ENCODE measurements at regions not wholly inside any gene's neighbourhood (a gene's known extent, or its start where the extent isn't known, plus 50 kb on each side); places are given as distances from the start of the nearest gene placed in this dataset.
"Not testable (repeated sequence)": the region's sequence is repeated elsewhere in the genome, so short reads cannot be mapped to it uniquely, and the experiment has no call there.

DNA sequence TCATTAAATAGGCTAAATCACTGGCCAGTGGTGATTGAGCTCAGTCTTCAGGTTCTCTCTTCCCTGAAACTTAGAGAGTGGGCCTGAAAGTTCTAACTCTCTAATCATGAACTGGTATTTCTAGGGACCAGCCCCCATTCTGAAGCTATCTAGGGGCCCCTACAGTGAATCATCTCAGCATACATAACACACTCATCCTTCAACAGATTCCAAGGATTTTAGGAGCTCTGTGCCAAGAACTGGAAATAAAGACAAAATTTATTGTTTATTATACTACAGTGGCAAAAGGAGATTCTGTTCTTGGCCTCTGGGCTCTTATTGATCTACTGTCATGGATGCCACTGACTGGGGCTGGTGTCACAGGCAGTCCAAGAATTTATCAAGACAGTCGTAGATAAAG, 263.8 kb upstream of the IGFBP7 start:
- DNase-seq, result no peak

DNA sequence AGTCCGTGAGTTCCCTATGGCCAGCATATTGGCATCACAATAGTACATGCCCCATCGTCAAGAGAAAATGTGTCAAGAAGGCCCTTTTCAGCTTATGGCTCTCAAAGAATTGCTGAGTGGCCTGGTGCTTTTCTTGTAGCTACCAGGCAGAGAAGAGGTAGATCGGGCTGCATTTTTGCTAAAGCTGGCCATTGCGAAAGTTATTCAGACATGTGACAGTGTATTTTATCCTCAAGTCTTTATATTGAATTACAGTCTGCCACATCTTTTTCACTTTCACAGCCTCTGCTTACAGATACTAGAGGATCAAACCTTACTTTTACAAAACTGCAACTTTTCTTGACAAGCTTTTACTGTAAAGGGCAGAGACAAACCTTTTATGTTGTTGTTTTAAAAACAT, 261.5 kb upstream of the IGFBP7 start:
- no peak for DNase-seq

DNA sequence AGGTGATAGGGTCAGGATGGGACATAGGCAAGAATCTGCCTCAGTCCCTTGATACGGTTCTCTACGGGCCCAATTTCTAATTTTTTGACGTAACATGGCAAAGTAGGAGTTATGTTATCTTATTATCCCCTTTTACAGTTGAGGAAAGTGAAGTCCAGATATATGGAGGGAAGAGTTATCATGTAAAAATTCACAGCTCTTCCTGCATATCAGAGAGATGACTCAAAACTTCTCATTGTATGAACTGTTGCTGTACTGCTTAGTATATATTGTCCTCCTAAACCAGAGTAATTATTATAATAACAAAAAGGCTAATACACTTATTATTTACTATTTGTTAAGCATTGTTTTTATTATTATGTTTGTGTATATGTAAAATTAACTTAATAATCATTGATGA, 260.5 kb upstream of the IGFBP7 start:
- no peak for DNase-seq

DNA sequence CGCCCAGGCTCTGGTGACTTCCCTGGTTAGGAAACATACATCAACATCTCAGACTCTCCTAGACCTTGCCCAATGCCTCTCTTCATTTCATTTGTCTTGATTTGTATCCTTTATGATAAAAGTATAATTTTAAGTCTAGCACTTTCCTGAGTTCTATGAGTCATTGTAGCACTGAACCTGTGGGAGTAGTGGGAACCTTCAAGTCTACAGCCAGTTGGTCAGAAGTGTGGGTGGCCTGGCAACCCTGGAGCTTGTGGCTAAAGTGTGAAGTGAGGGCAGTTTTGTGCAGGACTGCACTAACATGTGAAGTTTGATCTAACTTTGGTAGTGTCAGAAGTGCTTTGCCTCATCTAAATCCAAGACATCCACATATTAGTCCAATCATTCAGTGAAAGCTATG, 259.3 kb upstream of the IGFBP7 start:
- no peak for DNase-seq

DNA sequence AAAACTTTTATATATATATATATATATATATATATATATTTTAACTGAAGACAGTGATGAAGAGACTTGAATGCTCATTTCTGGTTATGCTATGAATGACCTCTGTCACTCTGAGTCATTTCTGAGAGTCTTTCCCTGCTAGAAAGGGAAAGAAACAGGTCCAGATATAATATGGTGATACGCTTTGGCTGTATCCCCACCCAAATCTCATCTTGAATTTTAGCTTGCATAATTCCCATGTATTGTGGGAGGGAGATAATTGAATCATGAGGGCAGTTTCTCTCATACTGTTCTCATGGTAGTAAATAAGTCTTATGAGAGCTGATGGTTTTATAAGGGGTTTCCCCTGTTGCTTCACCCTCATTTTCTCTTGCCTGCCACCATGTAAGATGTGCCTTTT, 254.1 kb upstream of the IGFBP7 start:
- no peak for DNase-seq

DNA sequence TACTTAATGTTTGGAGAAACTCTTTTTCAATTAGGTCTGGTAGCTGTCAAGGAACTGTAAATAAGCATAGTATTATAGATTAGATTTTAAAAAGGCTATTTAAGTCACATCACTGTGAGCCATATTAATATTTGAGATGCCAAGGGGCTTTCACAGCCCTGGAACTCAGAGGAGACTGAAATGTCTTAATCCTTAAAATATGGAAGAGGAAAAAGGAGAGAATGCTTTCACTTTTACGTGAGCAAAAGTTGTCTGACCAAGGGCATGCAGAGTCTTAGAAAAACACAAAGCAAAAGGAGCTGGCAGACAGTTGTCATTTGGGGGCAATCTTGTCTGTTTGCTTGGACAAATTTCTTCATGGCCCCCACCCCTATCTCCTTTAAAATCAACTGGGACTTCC, 253.2 kb upstream of the IGFBP7 start:
- DNase-seq, result no peak

DNA sequence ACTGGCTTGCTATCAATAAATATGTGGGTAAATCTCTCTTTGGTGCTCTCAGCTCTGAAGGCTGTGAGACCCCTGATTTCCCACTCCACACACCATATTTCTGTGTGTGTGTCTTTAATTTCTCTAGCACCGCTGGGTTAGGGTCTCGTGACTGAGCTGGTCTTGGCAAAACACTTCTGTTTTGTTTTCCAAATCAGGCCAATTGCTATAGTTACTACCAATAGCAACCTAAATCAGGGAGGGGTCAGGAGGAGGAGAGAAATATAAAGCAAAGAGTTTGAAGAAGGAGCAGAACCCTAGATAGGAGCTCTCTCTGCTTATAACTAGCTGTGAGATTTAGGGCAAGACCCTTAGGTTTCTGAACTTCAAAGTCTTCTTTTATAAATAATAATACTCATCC, 250.5 kb upstream of the IGFBP7 start:
- DNase-seq, result no peak

DNA sequence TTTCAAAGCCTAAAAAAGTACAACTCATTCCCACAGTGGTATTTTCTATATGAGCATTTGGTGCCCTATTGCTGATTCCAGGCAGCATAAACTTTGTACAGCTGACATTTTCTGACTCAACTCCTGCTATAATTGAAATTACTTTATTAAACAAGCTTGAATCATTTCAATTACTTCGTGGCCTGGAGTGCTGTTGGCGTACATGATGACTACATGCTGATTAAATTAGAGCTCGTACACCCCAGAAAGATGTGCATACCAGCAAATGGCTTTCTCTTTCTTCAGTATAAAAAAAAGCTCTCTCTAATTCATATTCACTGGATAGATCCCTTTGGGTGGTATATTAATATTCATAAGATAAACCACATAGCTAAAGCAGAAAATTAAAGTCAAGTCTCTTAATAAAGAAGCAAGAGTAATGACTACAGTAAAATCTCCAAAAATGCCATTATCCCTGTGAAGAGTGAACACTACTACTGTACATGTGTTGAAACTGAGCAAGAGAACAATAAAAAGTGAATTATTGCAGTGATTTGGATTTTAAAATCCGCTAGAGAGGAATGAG, 245.0 kb upstream of the IGFBP7 start:
- DNase-seq, result no peak

DNA sequence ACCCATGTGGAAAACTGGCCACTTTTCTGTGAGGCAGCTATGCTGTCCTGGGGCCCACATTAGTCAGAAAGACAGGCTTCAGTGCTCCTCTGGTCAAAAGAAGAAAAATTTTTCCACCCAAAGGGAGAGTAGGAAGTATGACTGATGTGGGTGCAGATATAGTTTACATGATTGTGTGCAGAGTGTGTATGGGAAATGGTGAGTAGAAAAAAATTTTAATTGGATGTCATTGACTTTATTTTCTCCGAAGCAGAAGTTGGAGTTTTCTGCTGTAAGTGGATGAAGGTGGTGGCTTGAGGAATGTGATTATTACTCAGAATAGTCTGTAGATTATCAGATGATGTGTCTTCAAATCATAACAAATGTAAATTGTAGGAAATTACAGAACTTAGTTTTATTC, 241.5 kb upstream of the IGFBP7 start:
- no peak for DNase-seq

DNA sequence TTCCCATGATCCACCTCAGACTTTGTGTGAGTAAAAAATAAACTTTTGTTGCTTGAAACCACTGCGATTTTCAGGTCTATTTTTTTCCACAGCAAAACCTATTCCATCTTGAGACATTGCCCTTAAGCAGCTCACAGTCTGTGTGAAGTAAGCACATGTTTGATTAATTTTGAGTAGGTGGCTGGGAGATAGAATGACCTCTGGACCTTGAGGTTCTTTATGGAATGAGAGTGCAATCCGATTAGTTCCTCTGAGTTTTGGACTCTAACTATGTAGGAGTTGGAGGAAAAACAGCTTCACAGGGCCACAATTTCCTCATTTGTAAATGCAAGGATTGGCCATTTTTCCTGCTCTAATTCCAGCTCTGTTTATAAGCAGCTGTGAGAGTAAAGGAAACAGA, 234.1 kb upstream of the IGFBP7 start:
- no peak for DNase-seq

DNA sequence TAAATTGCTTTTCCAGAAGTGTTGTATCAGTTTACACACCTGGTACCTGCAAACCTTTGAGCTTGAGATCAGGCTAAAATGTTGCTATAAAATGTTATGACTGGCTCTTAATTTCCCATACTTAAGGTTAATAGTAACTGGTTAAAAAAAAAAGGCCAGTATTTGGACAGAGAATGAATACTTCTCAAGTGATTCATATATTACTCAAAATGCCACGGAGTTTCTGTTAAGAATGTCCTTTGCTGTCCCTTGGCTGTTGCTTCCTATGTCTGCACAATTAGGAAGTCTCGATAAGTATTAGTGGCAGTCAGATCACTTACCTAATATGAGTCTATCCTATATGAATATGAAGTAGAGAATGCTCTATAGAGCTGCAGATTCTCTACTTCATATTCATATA, 232.2 kb upstream of the IGFBP7 start:
- no peak for DNase-seq

DNA sequence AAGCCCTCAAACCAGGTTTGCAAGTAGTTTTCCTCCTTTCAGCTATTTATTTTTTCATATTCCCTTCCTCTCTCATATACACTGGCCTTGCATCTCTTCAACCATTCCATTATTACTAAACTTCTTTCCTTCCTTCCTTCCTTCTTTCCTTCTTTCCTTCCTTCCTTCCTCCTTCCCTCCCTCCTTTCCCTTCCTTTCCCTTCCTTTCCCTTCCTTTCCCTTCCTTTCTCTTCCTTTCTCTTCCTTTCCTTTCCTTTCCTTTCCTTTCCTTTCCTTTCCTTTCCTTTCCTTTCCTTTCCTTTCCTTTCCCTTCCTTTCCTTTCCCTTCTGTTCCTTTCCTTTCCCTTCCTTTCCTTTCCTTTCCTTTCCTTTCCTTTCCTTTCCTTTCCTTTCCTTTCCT, 228.7 kb upstream of the IGFBP7 start:
- DNase-seq, result not testable (repeated sequence)

DNA sequence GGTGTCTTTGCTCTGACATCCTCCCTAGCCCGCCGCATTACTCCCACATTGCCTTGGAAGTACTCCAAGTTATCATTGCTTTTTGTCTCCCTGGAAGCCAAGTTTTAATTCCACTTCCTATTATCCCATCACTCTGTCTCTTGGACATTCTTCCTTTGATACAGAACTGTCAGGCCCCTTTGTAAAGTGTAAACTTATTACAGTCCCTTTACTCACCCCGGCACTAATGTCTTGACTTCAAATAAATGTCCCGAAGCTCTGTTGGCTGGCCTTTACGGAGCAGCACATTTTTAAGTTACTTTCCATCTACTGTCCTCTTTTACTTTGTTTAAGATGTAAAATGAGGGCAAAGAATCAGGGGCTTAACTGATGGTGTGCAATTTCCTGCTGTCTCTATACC, 223.5 kb upstream of the IGFBP7 start:
- DNase-seq, result no peak

DNA sequence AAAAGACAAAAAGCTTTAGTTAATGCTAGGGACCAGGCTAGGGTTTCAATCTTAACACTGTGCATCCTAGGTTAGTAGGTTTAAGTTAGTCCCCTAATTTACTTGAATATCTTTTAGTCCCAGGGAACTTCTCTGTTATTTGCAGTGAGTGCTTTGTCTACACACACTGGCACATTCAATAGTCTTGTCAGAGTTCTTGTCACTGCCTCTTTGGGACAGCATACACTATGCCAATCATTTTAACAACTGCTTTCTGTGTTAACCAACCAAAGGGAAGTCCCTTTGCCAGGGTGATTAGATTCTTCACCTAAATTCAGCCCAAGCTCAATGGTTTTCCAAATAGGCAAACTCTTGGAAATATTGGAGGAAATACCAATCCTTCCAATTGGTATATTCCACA, 221.8 kb upstream of the IGFBP7 start:
- no peak for DNase-seq

DNA sequence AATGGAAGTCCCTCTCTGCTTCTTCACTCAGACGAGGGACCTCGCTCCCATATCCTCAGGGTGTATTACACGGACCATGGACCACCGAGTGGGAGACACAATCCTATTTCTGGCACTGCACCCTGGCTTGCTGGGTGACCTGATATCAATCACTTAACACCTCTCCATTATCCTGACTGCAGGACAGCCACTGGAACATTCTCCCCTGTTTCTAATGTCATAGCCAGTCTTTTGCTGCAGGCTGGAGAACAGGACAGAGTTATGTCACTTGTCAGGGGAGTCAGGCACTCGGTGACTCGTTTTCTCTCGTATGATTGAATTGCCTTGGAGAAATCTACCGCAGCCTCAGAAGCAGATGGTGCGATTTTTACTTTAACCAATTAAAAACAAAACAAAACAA, 219.1 kb upstream of the IGFBP7 start:
- DNase-seq, result no peak

DNA sequence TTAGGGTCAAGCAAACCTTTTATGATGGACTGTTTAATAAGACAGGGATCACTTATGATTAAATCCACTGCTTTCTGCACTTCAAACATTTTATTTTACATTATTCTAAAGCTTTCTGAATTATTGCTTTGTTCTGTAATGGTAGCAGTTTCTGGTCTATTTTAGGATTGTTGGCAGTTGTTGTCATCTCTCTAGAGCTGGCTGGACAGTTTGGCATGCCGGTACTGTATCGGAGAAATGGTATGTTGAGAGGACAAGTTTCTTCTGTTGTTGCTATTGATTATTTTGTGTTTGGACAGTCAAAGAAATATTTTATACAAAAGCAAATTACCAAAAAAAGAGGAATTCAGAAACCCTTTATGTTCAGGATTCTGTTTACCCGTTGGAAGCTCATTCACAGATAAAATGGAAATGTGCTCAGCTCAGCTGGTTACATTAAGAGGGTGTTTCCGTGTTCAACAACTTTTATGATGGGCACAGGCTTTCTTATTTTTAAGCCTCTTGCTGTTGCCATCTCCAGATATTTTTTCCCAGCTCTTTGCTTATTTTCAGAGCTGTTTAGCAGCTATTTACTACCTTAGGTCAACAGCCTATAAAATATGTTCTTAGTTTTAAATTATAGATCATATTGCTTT, 214.6 kb upstream of the IGFBP7 start:
- DNase-seq, result no peak

DNA sequence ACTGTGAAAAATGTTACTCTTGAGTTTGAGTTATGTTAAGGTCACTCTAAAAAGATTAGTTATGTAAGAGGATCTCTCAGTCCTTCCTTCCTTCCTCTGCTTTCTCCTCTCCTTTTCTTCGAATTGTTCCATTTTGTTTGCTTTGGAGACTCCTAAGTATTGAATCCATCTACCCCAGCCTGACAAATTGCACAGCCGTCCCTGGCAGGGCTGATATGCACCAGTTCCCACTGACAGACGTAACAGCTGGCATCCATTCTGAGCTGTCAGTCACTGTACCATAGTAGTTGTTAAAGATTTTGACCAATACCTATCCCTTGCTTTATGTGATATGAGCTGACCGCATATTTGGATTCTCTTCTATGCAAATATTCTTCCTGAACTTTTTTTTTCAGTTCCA, 210.7 kb upstream of the IGFBP7 start:
- no peak for DNase-seq

DNA sequence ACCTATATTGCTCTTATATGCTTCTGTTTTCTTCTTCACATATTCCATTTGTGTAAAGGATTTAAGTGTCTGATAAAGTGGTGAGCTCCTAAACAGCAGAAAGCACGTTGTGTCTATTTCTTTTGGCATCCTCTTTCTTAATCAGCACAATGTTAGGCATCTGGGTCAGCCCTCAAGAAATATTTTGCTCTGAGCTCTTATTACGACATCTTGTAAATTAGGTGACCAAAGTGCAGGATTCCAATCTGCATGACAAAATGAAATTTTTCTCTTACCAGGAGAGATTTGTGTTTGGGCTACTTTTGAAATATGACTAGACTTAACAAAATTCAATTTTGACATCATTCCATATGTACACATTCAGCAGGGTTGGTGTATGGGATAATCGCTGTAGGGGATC, 210.0 kb upstream of the IGFBP7 start:
- DNase-seq, result no peak

DNA sequence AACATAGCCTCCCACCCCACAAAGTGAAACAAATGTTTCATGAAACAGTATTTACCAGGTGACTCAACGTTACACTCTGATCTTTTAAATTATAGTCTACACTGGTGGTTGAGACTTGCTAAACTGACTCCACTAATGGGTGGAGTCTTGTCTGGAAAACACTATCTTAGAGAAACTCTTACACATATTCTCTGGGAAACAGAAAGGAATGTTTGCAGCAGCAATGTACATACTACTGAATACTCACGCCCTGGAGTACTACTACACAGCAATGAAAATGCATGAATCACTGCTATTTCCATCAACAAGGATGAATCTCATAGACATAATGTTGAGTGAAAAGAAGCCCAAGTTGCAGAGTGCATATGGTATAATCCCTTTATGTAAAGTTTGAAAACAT, 208.5 kb upstream of the IGFBP7 start:
- no peak for DNase-seq

DNA sequence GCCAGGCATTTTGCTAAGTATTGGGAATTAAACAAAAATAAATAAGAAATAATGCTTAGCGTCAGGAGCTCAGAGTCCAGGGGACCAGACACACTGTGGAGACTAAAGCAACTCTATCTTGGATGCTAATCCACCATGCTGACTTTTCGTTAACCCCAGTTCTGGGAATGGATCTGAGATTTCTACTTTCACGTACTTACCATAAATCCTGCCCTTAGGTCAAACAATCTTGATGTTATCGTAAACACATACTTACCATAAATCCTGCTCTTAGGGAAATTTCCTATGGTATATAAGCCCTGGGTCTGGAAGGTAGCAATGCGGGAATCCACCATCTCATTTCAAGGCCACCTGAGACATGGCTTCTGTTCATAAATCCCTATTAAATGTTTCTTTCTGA, 204.5 kb upstream of the IGFBP7 start:
- no peak for DNase-seq

DNA sequence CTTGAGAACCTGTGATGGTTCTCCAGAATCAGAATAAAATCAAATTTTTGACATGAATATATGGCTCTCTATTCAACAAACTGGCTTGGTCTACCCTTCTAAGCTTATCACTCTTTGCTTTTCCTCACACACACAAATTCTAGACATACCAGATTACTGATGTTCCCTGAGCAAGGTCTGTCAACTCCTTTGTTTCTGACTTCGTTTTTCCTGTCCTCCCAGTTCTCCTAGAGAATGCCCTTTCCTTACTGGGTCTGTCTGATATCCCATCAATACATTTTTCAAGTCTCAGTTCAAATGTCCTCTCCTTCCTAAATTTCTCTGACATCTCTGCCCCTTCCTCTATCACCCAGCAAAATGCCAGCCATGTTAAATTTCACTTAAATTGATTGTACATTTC, 202.1 kb upstream of the IGFBP7 start:
- DNase-seq, result no peak

DNA sequence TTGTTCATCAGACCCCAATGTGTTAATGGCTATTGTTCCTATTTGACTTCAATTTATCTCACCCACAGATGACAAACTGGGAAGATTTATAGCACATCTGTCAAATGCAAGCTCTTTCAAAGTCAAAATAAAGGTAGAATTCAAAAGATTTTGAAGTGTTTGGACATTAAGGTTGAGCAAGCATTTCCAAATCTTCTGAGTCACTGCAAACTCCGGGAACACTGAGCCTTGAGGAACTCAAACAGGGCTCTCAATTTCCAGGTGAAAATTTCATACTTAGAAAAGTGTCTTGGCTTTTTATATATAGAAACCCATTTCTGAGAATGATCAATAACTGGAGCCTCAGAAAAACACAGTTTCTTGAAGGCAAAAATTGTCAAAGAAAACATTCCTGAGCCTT, 199.5 kb upstream of the IGFBP7 start:
- no peak for DNase-seq

DNA sequence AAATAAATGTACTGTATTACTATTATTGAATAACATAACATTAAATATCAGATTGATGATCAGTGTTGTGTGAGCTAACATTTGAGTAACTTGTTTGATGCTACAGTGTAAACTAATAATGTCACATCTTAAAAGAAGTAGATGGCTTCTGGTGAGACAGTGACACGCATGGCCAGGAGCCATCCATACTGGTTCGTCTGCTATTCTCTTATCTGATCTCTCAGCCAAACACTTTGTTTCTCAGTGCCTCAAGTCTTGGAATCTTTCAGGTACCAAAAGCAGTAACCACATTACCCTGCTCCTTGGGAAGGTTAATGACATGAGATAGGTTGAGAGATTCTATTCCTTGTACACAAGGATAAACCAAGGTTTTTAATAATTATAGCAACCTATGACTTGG, 198.1 kb upstream of the IGFBP7 start:
- DNase-seq, result no peak

DNA sequence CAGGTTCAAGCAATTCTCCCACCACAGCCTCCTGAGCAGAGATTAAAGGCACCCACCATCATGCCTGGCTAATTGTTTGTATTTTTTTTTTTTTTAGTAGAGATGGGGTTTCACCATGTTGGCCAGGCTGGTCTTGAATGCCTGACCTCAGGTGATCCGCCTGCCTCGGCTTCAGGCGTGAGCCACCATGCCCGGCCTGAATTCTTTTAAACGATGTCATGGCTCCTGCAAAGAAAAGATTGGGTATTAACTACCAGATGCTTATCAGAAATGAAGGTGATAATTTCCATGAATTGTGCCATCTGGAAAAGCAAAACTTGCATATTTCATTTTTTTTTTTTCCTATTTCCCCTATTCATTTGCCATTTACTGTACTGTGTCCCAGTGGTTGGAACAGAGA, 195.7 kb upstream of the IGFBP7 start:
- DNase-seq, result no peak

DNA sequence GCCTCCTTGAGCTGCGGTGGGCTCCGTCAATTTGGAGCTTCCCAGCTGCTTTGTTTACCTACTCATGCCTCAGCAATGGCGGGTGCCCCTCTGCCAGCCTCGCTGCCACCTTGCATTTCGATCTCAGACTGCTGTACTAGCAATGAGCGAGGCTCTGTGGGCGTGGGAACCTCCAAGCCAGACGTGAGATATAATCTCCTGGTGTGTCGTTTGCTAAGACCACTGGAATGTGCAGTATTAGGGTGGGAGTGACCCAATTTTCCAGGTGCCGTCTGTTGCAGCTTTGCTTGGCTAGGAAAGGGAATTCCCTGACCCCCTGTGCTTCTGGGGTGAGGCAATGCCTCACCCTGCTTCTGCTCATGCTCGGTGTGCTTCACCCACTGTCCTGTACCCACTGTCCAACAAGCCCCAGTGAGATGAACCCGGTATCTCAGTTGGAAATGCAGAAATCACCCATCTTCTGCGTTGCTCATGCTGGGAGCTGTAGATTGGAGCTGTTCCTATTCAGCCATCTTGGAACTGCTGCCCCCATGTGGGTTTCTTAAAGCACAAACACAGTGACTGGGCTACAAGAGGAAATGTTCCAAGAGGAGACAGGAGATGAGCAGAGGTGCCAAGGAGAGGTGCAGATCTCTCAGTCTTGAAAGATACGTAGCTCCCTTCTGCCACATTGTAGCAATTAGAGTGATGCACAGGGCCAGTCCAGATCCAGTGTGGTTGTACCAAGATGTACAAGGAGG, 193.0 kb upstream of the IGFBP7 start:
- DNase-seq, result no peak

Measured in bone marrow (tissue), 2 donors.